ENCODE measurements at regions not wholly inside any gene's neighbourhood (a gene's known extent, or its start where the extent isn't known, plus 50 kb on each side); places are given as distances from the start of the nearest gene placed in this dataset.

DNA sequence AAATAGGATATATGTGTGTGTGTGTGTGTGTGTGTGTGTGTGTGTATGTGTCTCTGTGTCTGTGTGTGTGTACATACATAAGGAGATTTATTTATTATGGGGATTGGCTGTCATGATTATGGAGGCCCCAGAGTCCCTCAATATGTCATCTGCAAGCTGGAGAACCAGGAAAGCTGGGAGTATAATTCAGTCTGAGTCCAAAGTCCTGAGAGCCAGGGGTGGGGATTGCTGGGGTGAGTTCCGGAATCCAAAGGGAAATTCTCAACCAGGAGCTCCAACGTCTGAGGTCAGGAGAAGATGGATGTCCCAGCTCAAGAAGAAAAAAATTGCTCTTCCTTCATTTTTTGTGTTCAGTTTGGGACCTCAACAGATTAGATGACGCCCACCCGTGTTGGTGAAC is 50.7 kb upstream of the PLPP4 start:
- no peak for TF ChIP-seq YY1 (IDR thresholded peaks at IDR 0.05; ENCODE audit: insufficient read depth, insufficient read length)
- TF ChIP-seq ZNF274 (IDR thresholded peaks at IDR 0.05; ENCODE audit: low read depth, low read length) = no peak
